22Rv1 (cell line): ENCODE measurements at regions not wholly inside any gene's neighbourhood (a gene's known extent, or its start where the extent isn't known, plus 50 kb on each side); places are given as distances from the start of the nearest gene placed in this dataset.

Experiments used
- H3K27ac ChIP-seq: fragments of 450-650 bp; 2 replicates; pipeline ENCODE4 v1.5.1; 2017
- CTCF ChIP-seq: fragments of 450-650 bp; IDR thresholded peaks from 2 replicates; pipeline ENCODE4 v1.5.1; 2017; ENCODE audit warnings: mild to moderate bottlenecking
- ZFX ChIP-seq: fragments of 450-650 bp; IDR thresholded peaks from 2 replicates; pipeline ENCODE4 v1.6.1; 2017; ENCODE audit warnings: antibody characterized with exemption, borderline replicate concordance

- TF ChIP-seq CTCF = no peak
- no peak for TF ChIP-seq ZFX
- no peak overlapping the region for H3K27ac ChIP-seq
Measured at GRCh38 chr15:37715101-37715500, 219.3 kb upstream of the TMCO5A start.

- TF ChIP-seq ZFX (no peak), CTCF (no peak)
- no peak overlapping the region for H3K27ac ChIP-seq
Measured at GRCh38 chr15:37720267-37720666, 214.2 kb upstream of the TMCO5A start.

GRCh38 chr15:37731146-37731746 lies 203.2 kb upstream of the TMCO5A start:
- TF ChIP-seq ZFX = no peak
- TF ChIP-seq CTCF = no peak
- no peak overlapping the region for H3K27ac ChIP-seq

DNA sequence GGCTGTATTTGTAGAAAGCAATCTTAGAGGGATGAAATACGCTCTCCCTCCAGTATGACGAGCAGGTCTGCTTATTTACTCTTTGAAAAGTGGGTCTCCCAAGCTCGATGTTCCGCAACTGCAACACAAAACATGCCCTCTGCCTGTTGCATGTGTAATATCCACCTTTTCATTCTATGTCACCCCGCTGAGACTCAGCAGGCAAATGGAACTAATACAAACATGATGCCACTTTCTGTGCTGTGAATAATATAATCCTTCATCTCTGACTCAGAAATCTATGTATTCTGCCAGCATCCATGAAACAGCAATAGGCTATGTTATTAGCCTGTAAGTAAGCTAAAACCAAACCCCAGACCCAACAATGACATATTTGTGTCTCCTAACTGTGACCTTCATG lies 200.8 kb upstream of the TMCO5A start:
- TF ChIP-seq CTCF (no peak), ZFX (no peak)
- H3K27ac ChIP-seq = no peak overlapping the region

GRCh38 chr15:37740623-37741141 lies 193.8 kb upstream of the TMCO5A start:
- H3K27ac ChIP-seq = no peak overlapping the region
- TF ChIP-seq CTCF (no peak), ZFX (no peak)

DNA sequence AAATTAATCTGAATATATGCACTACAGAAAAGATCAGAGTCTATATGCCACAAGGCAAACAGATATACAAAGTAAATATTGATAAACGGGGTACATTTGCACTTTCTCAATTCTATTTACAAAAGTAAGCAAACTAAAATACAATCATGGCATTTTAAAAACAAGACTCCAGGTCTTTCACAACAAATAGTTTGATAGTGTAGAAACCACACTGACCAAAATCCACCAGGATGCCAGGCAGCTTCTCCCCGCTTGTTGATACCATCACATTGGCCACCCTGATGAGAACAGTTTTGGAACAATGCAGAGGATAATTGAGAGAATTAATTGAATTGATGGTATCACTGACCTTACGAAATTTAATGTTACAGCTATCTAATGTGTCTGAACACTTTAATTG lies 190.6 kb upstream of the TMCO5A start:
- TF ChIP-seq ZFX = no peak
- TF ChIP-seq CTCF = no peak

DNA sequence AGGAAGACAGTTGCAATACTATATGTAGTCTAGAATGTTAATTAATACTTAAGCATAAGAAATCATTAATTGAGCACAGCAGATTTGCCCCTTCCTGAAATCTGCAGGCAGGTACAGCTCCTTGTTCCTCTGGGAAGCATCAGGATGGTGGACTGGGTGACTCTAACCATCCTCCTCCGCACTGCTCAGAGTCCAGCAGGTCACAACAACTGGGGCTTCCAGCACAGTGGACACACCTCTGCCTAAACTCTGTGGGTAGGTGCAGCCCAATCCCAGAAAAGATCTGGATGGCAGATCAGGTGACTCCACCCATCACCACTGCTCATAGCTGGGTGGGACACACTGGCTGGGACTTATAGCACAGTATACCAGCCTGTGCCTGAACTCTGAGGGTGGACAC lies 189.9 kb upstream of the TMCO5A start:
- TF ChIP-seq ZFX = no peak
- TF ChIP-seq CTCF = no peak
- H3K27ac ChIP-seq = no peak overlapping the region

More for the DNA sequence above, 190.6 kb upstream of the TMCO5A start:
- H3K27ac ChIP-seq = no peak overlapping the region
